ENCODE measurements at regions not wholly inside any gene's neighbourhood (a gene's known extent, or its start where the extent isn't known, plus 50 kb on each side); places are given as distances from the start of the nearest gene placed in this dataset.

DNA sequence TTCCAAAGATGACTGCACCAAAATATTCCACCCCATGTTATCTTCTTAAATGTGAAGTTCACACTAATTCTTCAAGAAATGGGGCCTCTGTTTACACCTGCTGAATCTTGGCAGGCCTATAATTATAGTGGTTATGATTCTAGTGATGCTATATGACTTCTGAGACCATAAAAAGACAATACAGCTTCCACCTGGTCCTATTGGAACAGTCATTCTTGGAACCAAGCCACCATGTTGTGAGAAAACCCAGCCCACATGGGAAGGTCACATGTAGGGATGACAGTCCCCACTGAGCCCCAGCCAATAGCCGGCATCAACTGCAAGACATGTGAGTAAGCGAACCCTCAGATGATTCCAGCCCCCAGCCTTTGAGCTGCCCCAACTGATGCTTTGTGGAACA is 587.5 kb downstream of the MID1IP1 start:
- TF ChIP-seq ZNF274 (IDR thresholded peaks at IDR 0.05; ENCODE audit: low read depth, low read length) (no peak), YY1 (IDR thresholded peaks at IDR 0.05; ENCODE audit: insufficient read depth, insufficient read length) (no peak)

All from NT2/D1 (cell line).